Right ventricle myocardium inferior (tissue), 1 donor: ENCODE measurements at regions not wholly inside any gene's neighbourhood (a gene's known extent, or its start where the extent isn't known, plus 50 kb on each side); places are given as distances from the start of the nearest gene placed in this dataset.
"Not testable (repeated sequence)": the region's sequence is repeated elsewhere in the genome, so short reads cannot be mapped to it uniquely, and the experiment has no call there.

Experiments
- ATAC-seq: fragments of 200-7000 bp; cut with Tn5 transposase; one replicate; pipeline ENCODE4 v1.9.1; 2020; ENCODE audit warnings: mild to moderate bottlenecking, moderate library complexity
- DNase-seq: peaks from one replicate; pipeline ENCODE4 v3.0.0; 2021; ENCODE audit errors: missing footprints
- intact Hi-C: fragments of 100-400 bp; cut with DNase I; formaldehyde crosslinking; loops from one replicate; pipeline ENCODE4 v1.11.0; 2022
- donor health status: DM: no; HTN: yes; CAD: no; lungs with severe emphysema.

DNA sequence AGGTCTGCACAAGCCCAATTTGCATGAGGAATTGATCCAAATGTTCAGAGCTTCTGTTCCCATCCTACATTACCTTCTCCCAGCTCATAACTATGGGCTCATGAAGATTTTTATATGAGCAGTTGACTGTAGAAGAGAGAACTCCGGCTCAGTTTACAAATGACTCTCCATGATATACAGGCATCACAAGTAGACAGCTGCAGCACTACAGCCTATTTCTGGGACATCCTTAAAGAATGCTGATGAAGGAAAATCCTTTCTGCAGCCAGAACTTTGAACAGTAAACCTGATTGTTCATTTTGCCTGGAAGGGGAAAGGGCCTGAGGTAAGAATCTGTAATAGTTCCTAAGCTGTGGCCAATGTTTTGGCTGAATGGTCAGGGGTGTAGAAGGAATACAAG, 174.1 kb upstream of the CXCL13 start:
- ATAC-seq, result no peak
- no peak for DNase-seq
- intact Hi-C loops, result no loop called here

DNA sequence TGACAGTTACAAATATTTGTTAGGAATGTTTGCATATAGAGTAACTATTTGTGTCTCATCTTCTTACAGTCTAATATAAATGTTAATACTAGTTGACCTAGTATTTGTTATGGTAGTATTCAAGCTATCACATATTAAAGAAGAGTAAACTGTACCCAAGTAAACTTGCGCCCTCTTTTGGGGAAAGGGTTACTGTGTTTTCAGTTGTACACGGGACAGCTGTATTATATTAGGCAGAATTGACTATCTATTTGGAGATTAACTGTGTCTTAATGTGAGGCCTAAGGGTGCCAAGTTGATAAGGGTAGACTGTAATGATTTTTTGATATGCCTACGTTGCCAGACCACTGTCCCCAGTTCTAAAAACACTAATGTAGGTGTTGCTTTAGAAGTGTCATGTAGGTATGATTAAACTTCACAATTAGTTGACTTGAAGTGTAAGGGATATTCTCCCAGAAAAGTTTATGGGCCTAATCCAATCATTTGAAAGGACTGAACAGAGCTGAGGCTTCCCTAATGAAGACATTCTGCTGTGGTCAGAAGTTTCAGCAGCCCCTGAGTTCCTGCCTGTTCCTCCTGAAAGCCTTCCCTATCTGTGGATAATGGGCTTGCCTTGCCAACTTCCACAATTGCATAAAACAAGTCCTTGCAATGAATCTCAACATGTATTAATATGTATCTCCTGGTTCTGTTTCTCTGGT, 172.8 kb upstream of the CXCL13 start:
- intact Hi-C loops, result loop anchor here (1.0 kb wide), 1 partner anchor 48 kb away; no protein-coding TSS in a partner anchor
- DNase-seq, result no peak
- peak; percentile 8 for ATAC-seq

DNA sequence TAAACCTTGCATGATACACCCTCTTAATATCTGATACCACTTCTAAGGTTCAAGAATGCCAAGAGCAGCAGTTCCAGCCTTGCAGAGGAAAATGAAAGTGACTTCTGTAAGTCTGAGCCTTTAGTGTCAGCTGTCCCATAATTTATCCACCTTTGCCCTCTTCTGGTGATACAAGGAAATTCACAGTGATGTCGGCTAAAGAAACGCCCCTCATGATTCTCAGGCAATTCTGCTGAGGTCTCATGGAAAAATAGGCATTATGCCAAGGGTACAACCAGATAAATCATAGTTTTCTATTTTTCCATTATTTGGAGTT, 172.2 kb upstream of the CXCL13 start:
- DNase-seq, result no peak
- ATAC-seq, result peak; percentile 78
- intact Hi-C loops, result loop anchor here (1.0 kb wide), 1 partner anchor 48 kb away; no protein-coding TSS in a partner anchor

GRCh38 chr4:77434299-77435092, 171.1 kb upstream of the CXCL13 start:
- DNase-seq, result no peak
- ATAC-seq, result peak; percentile 63
- intact Hi-C loops, result no loop called here

DNA sequence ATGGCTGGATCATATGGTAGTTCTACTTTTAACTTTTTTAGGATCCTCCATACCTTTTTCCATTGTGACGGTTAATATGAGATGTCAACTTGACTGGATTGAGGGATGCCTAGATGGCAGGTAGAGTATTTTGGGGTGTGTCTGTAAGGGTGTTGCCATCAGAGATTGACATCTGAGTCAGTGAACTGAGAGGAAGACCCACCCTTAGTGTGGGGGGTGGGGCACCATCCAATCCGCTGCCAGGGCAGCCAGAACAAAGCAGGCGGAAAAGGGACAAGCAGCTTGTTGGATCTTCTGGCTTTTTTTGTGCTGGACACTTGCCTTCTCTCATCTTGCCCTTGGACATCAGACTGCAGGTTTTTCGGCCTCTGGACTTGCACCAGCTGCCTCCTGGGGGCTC, 168.5 kb upstream of the CXCL13 start:
- intact Hi-C loops, result no loop called here
- no peak for DNase-seq
- no peak for ATAC-seq

- ATAC-seq, result no peak
- intact Hi-C loops, result no loop called here
- DNase-seq, result no peak
Measured at GRCh38 chr4:77438549-77438948, 167.1 kb upstream of the CXCL13 start.

- intact Hi-C loops, result no loop called here
- ATAC-seq (no peak), DNase-seq (no peak)
Measured at GRCh38 chr4:77443941-77444340, 161.7 kb upstream of the CXCL13 start.

DNA sequence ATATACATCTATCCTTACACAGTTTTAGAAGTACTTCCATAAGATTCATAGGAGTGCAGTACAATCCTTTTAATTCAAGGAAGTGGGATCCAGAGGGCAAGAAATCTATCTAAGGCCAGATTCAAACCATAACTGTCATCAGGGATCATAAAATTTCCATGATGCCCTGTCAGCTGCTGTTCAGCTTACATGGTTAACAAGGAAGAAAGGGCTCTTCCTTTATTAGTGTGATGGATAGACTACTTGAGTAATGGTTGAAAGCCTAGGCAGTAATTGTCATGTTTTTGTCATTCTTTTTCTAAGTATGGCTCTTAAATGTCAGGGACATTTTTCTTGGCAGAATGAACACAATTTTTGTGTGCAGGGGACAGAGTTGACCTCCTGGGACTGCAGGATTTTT, 159.8 kb upstream of the CXCL13 start:
- ATAC-seq, result no peak
- intact Hi-C loops, result no loop called here
- no peak for DNase-seq

- no peak for DNase-seq
- intact Hi-C loops, result no loop called here
- ATAC-seq, result no peak
Measured at GRCh38 chr4:77446601-77447000, 159.0 kb upstream of the CXCL13 start.

GRCh38 chr4:77449171-77449570, 156.4 kb upstream of the CXCL13 start:
- intact Hi-C loops, result no loop called here
- ATAC-seq, result no peak
- DNase-seq, result no peak

GRCh38 chr4:77450006-77450405, 155.6 kb upstream of the CXCL13 start:
- intact Hi-C loops, result no loop called here
- ATAC-seq (no peak), DNase-seq (no peak)

DNA sequence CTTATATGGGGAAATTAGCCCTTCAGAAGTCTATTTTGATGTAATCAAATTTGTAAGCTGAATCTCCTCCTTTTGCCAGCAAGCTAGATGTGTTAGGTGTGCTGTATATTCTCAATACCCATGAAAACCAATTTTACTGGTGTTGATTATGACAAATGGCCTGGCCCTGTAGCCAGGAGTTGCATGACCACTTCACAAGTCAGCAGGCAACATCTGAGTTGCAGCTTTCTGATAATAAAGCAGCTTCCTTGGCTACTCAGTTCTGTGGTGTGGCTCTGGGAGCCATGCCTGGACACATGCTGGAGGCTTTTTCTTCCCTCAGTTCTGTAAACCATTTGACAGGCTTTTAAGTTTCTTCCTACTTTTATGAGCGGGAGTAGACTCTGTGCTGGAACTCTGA, 154.1 kb upstream of the CXCL13 start:
- ATAC-seq (no peak), DNase-seq (no peak)
- intact Hi-C loops, result no loop called here

GRCh38 chr4:77452117-77452516, 153.5 kb upstream of the CXCL13 start:
- ATAC-seq, intact Hi-C loops, DNase-seq: not testable (repeated sequence)

DNA sequence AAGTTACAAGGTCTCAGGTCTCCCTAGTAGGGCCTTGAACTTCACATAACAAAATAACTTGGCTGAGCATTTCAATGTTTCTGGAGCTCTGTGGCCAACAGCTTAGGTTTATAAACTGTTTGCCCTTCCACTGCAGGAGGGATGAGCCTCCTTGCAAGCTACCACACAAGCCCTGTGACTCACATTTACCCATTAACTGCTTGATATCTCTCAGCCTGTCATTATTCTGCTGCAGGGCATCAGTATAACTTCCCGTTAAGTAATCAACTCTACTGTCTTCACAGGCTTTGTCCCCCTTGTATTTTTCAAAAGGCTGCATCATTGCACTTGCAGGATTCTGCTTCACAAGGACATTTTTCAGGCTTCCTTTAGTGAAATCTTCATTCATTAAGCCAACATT, 151.7 kb upstream of the CXCL13 start:
- no peak for DNase-seq
- ATAC-seq, result no peak
- intact Hi-C loops, result no loop called here

DNA sequence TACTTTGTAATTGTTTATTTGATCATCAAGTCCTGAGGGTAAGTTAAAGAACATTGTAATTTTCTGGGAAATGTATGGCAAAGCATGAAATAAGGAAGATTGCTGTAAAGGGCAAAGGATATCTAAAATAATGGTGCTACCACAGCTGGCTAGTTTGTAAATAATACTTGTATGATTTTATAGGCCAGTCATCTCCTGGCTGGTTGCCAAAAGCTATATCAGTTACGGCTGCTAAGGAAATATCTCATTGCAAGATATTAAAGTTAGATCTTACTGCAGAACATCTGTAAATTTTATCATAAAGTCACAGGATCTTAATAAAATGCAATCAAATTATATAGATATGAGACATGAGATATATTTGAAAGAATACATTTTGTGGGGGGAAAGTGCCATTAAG, 150.8 kb upstream of the CXCL13 start:
- ATAC-seq, result no peak
- intact Hi-C loops, result no loop called here
- no peak for DNase-seq

DNA sequence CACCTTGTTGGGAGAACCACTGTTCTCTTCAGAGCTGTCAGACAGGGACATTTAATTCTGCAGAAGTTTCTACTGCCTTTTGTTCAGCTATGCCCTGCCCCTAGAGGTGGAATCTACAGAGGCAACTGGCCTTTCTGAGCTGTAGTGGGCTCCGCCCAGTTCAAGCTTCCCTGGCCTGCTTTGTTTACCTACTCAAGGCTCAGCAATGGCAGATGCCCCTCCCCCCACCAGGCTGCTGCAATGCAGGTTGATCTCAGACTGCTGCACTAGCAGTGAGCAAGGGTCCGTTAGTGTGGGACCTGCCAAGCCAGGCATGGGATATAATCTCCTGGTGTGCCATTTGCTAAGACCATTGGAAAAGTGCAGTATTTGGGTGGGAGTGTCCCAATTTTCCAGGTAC, 141.5 kb upstream of the CXCL13 start:
- intact Hi-C loops, result loop anchor here (2.0 kb wide), 1 partner anchor 137 kb away; no protein-coding TSS in a partner anchor
- DNase-seq, ATAC-seq: not testable (repeated sequence)

DNA sequence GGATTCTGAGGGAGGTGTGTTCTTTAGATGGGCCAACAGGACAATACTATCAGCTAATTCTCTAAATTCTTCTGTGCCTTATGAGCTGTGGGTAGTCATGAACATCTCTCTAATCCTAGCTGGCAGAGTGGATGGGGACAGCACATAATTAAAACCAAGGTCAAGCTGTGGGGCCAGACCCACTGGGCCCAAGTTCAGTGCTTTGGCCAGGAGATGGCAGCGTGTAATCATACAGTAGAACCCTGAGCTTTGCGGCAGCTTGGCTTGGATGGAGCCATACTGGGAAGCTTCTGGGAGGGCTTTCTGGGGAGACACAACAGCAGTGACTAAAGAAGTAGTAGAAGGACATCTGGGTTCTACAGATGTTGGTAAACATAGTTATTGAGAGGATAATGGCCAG, 140.3 kb upstream of the CXCL13 start:
- intact Hi-C loops, result loop anchor here (2.0 kb wide), 1 partner anchor 136 kb away; no protein-coding TSS in a partner anchor
- no peak for DNase-seq
- no peak for ATAC-seq

DNA sequence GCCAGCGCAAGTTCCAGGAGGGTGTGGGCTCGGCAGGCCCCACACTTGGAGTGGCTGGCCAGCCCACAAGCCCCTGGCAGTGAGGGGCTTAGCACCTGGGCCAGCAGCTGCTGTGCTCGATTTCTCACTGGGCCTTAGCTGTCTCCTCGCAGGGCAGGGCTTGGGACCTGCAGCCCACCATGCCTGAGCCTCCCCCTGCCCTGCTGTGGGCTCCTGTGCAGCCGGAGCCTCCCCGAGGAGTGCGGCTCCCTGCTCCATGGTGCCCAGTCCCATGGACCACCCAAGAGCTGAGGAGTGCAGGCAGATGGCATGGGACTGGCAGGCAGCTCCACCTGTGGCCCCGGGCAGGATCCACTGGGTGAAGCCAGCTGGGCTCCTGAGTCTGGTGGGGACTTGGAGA, 139.2 kb upstream of the CXCL13 start:
- intact Hi-C loops, result no loop called here
- ATAC-seq (no peak), DNase-seq (no peak)

DNA sequence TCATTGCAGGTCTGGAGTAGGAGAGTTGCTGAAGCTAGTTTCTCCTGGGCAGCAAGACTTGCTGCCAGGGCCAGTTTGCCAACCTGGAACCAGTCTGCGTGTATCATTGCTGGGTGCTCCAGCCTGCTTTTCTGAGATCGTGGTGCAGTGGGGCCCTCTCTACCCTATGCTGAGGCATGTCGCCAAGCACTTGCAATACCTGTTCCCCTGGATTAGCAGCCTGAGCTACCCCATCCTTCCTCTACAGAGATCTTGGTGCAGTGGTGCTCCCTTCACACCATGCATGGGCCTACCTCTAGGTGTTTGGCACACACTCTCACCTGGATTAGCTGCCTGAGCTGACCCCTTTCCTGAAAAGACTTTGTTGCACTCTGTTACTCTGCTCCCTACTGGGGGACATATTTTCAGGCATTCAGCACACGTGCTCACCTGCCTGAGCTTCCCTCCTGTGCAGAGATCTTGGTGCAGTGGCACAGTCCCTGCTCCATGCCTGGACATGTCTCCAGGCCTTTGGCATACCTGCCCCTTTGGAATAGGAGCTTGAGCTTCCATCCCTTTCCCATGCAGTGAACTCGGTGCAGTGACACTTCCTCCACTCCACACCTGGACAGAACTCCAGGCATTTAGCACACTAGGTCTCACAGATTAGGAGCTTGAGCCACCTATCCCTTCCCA, 133.7 kb upstream of the CXCL13 start:
- intact Hi-C loops, result no loop called here
- no peak for ATAC-seq

GRCh38 chr4:77473509-77473908, 132.1 kb upstream of the CXCL13 start:
- intact Hi-C loops, result no loop called here
- ATAC-seq (no peak), DNase-seq (no peak)

More for the DNA sequence above, 133.7 kb upstream of the CXCL13 start:
- DNase-seq, result no peak
